Testis (tissue), 2 donors: ENCODE measurements at regions not wholly inside any gene's neighbourhood (a gene's known extent, or its start where the extent isn't known, plus 50 kb on each side); places are given as distances from the start of the nearest gene placed in this dataset.
"Not testable (repeated sequence)": the region's sequence is repeated elsewhere in the genome, so short reads cannot be mapped to it uniquely, and the experiment has no call there.

ENCODE experiments used
- DNase-seq: peaks from one replicate; pipeline ENCODE4 v3.0.0-alpha.2; 2019
- H3K27ac ChIP-seq, 2 donors: fragments of 200-600 bp; sonication (generic); one replicate each; pipeline ENCODE4 v1.5.1; 2019
- H3K27me3 ChIP-seq: fragments of 200-600 bp; sonication (generic); one replicate; pipeline ENCODE4 v1.5.1; 2019
- H3K36me3 ChIP-seq: fragments of 200-600 bp; sonication (generic); one replicate; pipeline ENCODE4 v1.5.1; 2017; ENCODE audit warnings: low read depth; ENCODE audit errors: missing control alignments
- H3K4me1 ChIP-seq: fragments of 200-600 bp; sonication (generic); one replicate; pipeline ENCODE4 v1.5.1; 2019
- H3K4me3 ChIP-seq, 2 donors: fragments of 200-600 bp; sonication (generic); one replicate each; pipeline ENCODE4 v1.5.1; 2017 to 2019
- H3K9me3 ChIP-seq: fragments of 200-600 bp; sonication (generic); one replicate; pipeline ENCODE4 v1.5.1; 2017
- POLR2A ChIP-seq: fragments of 450-650 bp; IDR thresholded peaks from one replicate; pipeline ENCODE4 v1.6.1; 2017; ENCODE audit warnings: antibody characterized with exemption, mild to moderate bottlenecking, moderate library complexity
- WGBS, 2 donors: methylation state at CpG; one replicate each; pipeline ENCODE4 v1.1.5; 2018; 5-methylcytosine and 5-hydroxymethylcytosine counted together
- intact Hi-C: fragments of 100-400 bp; cut with DNase I; formaldehyde crosslinking; loops from one replicate; pipeline ENCODE4 v1.15.1; 2023; ENCODE audit warnings: low total_unique reads
- TF ChIP-seq, protein P1 (sequence below), 3 experiments: fragments of 450-650 bp in 2 of 3; fragments of 200-600 bp in 1 of 3; sonication (generic) in 1 of 3; IDR thresholded peaks; one replicate each; pipeline ENCODE4 v1.5.1; 2016 to 2019; ENCODE audit warnings: antibody characterized with exemption in 3 of 3, mild to moderate bottlenecking in 2 of 3, moderate library complexity in 1 of 3

GRCh38 chr12:59345406-59345805 is 250.4 kb upstream of the SLC16A7 start:
- no peaks in the 10 kb centered on the region for H3K36me3 ChIP-seq
- TF ChIP-seq, protein P1, sequence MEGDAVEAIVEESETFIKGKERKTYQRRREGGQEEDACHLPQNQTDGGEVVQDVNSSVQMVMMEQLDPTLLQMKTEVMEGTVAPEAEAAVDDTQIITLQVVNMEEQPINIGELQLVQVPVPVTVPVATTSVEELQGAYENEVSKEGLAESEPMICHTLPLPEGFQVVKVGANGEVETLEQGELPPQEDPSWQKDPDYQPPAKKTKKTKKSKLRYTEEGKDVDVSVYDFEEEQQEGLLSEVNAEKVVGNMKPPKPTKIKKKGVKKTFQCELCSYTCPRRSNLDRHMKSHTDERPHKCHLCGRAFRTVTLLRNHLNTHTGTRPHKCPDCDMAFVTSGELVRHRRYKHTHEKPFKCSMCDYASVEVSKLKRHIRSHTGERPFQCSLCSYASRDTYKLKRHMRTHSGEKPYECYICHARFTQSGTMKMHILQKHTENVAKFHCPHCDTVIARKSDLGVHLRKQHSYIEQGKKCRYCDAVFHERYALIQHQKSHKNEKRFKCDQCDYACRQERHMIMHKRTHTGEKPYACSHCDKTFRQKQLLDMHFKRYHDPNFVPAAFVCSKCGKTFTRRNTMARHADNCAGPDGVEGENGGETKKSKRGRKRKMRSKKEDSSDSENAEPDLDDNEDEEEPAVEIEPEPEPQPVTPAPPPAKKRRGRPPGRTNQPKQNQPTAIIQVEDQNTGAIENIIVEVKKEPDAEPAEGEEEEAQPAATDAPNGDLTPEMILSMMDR (IDR thresholded peaks at IDR 0.05): no peak
- TF ChIP-seq POLR2A: no peak
- no peak for DNase-seq
- WGBS, 2 donors: 84 to 88% methylated on average over 4 of the region's 4 CpGs
- H3K4me1 ChIP-seq: no peaks in the 10 kb centered on the region
- H3K9me3 ChIP-seq: no peaks in the 10 kb centered on the region
- intact Hi-C loops: no loop called here
- H3K27ac ChIP-seq: no peak overlapping the region
- H3K4me3 ChIP-seq: no peak overlapping the region
- H3K27me3 ChIP-seq: no peaks in the 10 kb centered on the region

- Histone ChIP-seq H3K4me1 (no peaks in the 10 kb centered on the region), H3K9me3 (no peaks in the 10 kb centered on the region), H3K27ac (no peak overlapping the region), H3K36me3 (no peaks in the 10 kb centered on the region), H3K4me3 (no peak overlapping the region), H3K27me3 (no peaks in the 10 kb centered on the region)
- TF ChIP-seq POLR2A: no peak
- TF ChIP-seq, protein P1 (IDR thresholded peaks at IDR 0.05): no peak
- intact Hi-C loops: no loop called here
- DNase-seq: no peak
- WGBS, 2 donors: 2 to 43% methylated on average over 1 of the region's 1 CpG
Observed at GRCh38 chr12:59344224-59344623, 251.6 kb upstream of the SLC16A7 start.

DNA sequence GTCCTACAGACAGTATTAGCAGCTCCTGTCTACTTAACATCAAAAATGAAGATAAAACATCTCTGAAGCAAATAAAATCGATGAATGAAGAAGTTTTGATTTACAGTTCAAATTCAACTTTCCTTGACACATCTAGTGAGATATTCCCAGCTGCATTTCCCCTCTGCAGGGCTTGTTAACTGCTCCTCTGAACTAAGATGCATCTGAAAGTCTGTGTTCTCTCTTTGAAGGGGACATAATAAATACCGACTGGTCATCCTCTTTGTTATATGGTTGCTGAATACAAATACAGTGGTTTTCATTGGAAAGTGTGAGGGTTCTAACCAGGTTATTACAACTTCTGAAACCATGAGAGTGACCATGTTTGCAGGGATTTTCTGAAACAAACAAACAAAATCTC is 266.4 kb upstream of the SLC16A7 start:
- Histone ChIP-seq H3K9me3 (no peaks in the 10 kb centered on the region), H3K4me3 (no peak overlapping the region), H3K36me3 (no peaks in the 10 kb centered on the region), H3K27ac (no peak overlapping the region), H3K27me3 (no peaks in the 10 kb centered on the region), H3K4me1 (no peaks in the 10 kb centered on the region)
- no peak for DNase-seq
- intact Hi-C loops: no loop called here
- 73 to 74% methylated on average over 2 of the region's 2 CpGs for WGBS, 2 donors
- TF ChIP-seq, protein P1 (IDR thresholded peaks at IDR 0.05): no peak
- TF ChIP-seq POLR2A: no peak

DNA sequence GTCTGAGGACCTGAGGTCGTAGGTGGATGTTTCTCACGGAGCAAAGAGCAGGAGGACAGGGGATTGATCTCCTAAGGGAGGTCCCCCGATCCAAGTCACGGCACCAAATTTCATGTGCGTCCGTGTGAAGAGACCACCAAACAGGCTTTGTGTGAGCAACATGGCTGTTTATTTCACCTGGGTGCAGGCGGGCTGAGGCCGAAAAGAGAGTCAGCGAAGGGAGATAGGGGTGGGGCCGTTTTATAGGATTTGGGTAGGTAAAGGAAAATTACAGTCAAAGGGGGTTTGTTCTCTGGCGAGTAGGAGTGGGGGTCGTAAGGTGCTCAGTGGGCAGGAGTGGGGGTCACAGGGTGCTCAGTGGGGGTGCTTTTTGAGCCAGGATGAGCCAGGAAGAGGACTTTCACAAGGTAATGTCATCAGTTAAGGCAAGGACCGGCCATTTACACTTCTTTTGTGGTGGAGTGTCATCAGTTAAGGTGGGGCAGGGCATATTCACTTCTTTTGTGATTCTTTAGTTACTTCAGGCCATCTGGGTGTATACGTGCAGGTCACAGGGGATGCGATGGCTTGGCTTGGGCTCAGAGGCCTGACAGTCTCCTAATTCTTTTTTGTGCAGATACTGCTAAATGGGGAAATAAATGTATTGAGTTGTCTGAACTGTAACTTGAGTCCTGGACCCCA is 267.3 kb upstream of the SLC16A7 start:
- 90% methylated on average over 15 of the region's 15 CpGs for WGBS, 2 donors
- intact Hi-C loops, H3K27me3 ChIP-seq, H3K4me3 ChIP-seq, H3K4me1 ChIP-seq, DNase-seq, H3K36me3 ChIP-seq, H3K27ac ChIP-seq, H3K9me3 ChIP-seq: not testable (repeated sequence)

DNA sequence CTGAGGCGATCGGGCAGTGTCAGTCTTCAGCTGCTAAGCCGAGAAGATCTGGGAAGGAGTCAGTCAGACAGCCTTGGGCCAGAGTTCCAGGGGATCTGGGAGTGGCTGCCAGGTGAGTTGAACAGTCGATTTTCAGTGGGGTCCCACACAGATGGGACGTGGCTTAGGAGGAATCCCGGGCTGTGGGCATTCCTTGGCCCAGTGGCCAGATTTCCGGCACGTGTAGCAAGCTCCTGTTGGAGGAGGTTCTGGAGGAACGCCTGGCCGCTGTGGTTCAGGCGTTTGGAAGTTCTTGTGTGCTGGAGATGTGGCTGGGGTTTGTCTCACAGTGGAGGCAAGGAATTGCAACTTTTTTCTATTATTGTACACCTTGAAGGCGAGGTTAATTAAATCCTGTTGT is 269.4 kb upstream of the SLC16A7 start:
- H3K36me3 ChIP-seq, H3K4me1 ChIP-seq, DNase-seq, intact Hi-C loops, H3K27me3 ChIP-seq, H3K27ac ChIP-seq, H3K4me3 ChIP-seq, H3K9me3 ChIP-seq: not testable (repeated sequence)
- 84 to 93% methylated on average over 5 to 12 of the region's 12 CpGs for WGBS, 2 donors

DNA sequence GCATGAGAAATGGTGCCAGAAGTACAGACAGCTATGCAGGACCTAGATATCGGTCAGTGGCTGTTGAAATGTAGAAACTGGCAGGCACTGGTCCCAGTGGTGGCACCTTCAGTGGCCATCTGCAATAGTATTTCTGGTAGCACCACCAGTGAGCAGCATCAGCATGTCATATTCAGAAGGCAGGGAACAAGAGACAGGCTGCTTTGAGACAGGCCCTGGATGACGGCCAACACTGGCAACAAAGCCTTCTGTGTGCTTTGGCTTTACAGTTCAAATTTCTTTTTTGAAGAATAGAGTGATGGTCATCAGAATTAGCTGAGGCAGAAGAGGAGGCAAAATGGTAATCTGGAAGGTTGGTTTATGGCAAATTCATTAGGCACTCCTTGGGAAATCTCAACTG is 273.4 kb upstream of the SLC16A7 start:
- Histone ChIP-seq H3K4me3 (no peak overlapping the region), H3K27me3 (no peaks in the 10 kb centered on the region), H3K9me3 (no peaks in the 10 kb centered on the region), H3K36me3 (no peaks in the 10 kb centered on the region), H3K4me1 (no peaks in the 10 kb centered on the region), H3K27ac (no peak overlapping the region)
- peak; percentile 71 for DNase-seq
- intact Hi-C loops: no loop called here
- WGBS, 2 donors: 65 to 73% methylated on average over 2 of the region's 2 CpGs
- TF ChIP-seq, protein P1 (IDR thresholded peaks at IDR 0.05): no peak
- no peak for TF ChIP-seq POLR2A
